ENCODE measurements at regions not wholly inside any gene's neighbourhood (a gene's known extent, or its start where the extent isn't known, plus 50 kb on each side); places are given as distances from the start of the nearest gene placed in this dataset.

- TF ChIP-seq CTCF (IDR thresholded peaks at IDR 0.05), result no peak
- TF ChIP-seq POLR2AphosphoS5 (IDR thresholded peaks at IDR 0.05; ENCODE audit: insufficient read depth in 1 of 2, low read depth in 1 of 2), result no peak
Measured at GRCh38 chr11:23090659-23091058, 230.4 kb upstream of the CCDC179 start.
